Activated B cell treated with CpG ODN at 0.5 μM for 24 hours (primary cell): ENCODE measurements at regions not wholly inside any gene's neighbourhood (a gene's known extent, or its start where the extent isn't known, plus 50 kb on each side); places are given as distances from the start of the nearest gene placed in this dataset.

Experiments
- ATAC-seq: fragments of 200-7000 bp; cut with Tn5 transposase; one replicate; pipeline ENCODE4 v1.10.0; 2021; ENCODE audit warnings: low read depth, mild to moderate bottlenecking, moderate library complexity
- CTCF ChIA-PET: fragments of 350-600 bp; sonication (Branson Sonifier 250); formaldehyde crosslinking; loops from one replicate; lab custom pipeline; 2021; ENCODE audit warnings: antibody characterized with exemption; lab: Charles Lee
- POLR2A ChIA-PET: fragments of 350-600 bp; sonication (Branson Sonifier 250); formaldehyde crosslinking; loops from one replicate; lab custom pipeline; 2021; ENCODE audit warnings: antibody characterized with exemption; lab: Charles Lee
- DNase-seq: peaks from one replicate; pipeline ENCODE4 v3.0.0; 2022
- H3K27ac Mint-ChIP-seq: one replicate; pipeline ENCODE4 v1.8.0; 2020; ENCODE audit warnings: mixed read lengths
- H3K27me3 Mint-ChIP-seq: one replicate; pipeline ENCODE4 v1.8.0; 2021; ENCODE audit warnings: mixed read lengths
- H3K36me3 Mint-ChIP-seq: one replicate; pipeline ENCODE4 v1.8.0; 2021; ENCODE audit warnings: low read depth, mixed read lengths
- H3K4me1 Mint-ChIP-seq: one replicate; pipeline ENCODE4 v1.8.0; 2021; ENCODE audit warnings: mixed read lengths
- H3K4me3 Mint-ChIP-seq: one replicate; pipeline ENCODE4 v1.8.0; 2020; ENCODE audit warnings: mild to moderate bottlenecking, mixed read lengths
- H3K9me3 Mint-ChIP-seq: one replicate; pipeline ENCODE4 v1.8.0; 2020; ENCODE audit warnings: mixed read lengths
- intact Hi-C: fragments of 100-400 bp; cut with micrococcal nuclease; formaldehyde crosslinking; loops from one replicate; pipeline ENCODE4 v1.15.1; 2024
- TF ChIP-seq, protein P1 (sequence below): fragments of 200-600 bp; IDR thresholded peaks from one replicate; pipeline ENCODE4 v1.8.0; 2022; ENCODE audit warnings: antibody characterized with exemption, mild to moderate bottlenecking

DNA sequence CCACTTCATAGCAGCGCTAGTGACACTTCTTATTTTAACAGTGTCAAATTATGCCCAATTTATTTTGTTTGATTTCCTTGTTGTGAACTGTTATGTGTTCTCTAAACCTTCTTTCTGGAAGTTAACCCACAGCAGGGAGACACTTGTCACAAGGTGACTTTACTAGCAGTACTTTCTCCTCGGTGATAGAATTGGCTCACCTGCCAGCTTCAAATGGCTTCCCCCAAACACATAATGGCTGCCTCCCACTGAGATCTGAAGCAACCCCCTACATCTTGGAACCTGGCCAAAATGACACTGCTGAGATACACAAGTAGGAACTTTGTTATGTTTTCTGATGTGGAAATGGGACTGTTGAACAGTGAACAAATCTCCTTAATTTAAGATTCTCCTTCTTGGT, 238.8 kb upstream of the DPH6 start:
- ATAC-seq (no peak), DNase-seq (no peak)
- no peak overlapping the region for H3K27ac Mint-ChIP-seq
- ChIA-PET CTCF (interaction anchor here (1.6 kb wide), 1 partner anchor 33 kb away, joined by 3 read pairs; no protein-coding TSS in a partner anchor), POLR2A (no interaction called here)
- H3K27me3 Mint-ChIP-seq: no peaks in the 10 kb centered on the region
- H3K4me3 Mint-ChIP-seq: no peak overlapping the region
- no peaks in the 10 kb centered on the region for H3K36me3 Mint-ChIP-seq
- no peaks in the 10 kb centered on the region for H3K9me3 Mint-ChIP-seq
- H3K4me1 Mint-ChIP-seq: no peaks in the 10 kb centered on the region
- TF ChIP-seq, protein P1, sequence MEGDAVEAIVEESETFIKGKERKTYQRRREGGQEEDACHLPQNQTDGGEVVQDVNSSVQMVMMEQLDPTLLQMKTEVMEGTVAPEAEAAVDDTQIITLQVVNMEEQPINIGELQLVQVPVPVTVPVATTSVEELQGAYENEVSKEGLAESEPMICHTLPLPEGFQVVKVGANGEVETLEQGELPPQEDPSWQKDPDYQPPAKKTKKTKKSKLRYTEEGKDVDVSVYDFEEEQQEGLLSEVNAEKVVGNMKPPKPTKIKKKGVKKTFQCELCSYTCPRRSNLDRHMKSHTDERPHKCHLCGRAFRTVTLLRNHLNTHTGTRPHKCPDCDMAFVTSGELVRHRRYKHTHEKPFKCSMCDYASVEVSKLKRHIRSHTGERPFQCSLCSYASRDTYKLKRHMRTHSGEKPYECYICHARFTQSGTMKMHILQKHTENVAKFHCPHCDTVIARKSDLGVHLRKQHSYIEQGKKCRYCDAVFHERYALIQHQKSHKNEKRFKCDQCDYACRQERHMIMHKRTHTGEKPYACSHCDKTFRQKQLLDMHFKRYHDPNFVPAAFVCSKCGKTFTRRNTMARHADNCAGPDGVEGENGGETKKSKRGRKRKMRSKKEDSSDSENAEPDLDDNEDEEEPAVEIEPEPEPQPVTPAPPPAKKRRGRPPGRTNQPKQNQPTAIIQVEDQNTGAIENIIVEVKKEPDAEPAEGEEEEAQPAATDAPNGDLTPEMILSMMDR: no peak
- intact Hi-C loops: no loop called here

- H3K36me3 Mint-ChIP-seq: no peaks in the 10 kb centered on the region
- DNase-seq (no peak), ATAC-seq (no peak)
- H3K27me3 Mint-ChIP-seq: no peaks in the 10 kb centered on the region
- no peaks in the 10 kb centered on the region for H3K4me1 Mint-ChIP-seq
- no peak overlapping the region for H3K4me3 Mint-ChIP-seq
- ChIA-PET POLR2A (no interaction called here), CTCF (no interaction called here)
- H3K9me3 Mint-ChIP-seq: no peaks in the 10 kb centered on the region
- TF ChIP-seq, protein P1: no peak
- intact Hi-C loops: no loop called here
- no peak overlapping the region for H3K27ac Mint-ChIP-seq
Observed at GRCh38 chr15:35810007-35810406, 264.0 kb upstream of the DPH6 start.

- CTCF ChIA-PET: no interaction called here
- Mint-ChIP-seq H3K27ac (no peak overlapping the region), H3K27me3 (no peaks in the 10 kb centered on the region), H3K9me3 (no peaks in the 10 kb centered on the region), H3K4me1 (no peaks in the 10 kb centered on the region), H3K4me3 (no peak overlapping the region), H3K36me3 (no peaks in the 10 kb centered on the region)
- DNase-seq (no peak), ATAC-seq (no peak)
- POLR2A ChIA-PET: no interaction called here
- intact Hi-C loops: no loop called here
- TF ChIP-seq, protein P1: no peak
Observed at GRCh38 chr15:35813573-35813972, 267.6 kb upstream of the DPH6 start.

- intact Hi-C loops: no loop called here
- Mint-ChIP-seq H3K27ac (no peak overlapping the region), H3K27me3 (no peaks in the 10 kb centered on the region), H3K4me1 (no peaks in the 10 kb centered on the region), H3K36me3 (no peaks in the 10 kb centered on the region), H3K4me3 (no peak overlapping the region), H3K9me3 (peaks cover 3% of the 10 kb centered on the region)
- POLR2A ChIA-PET: no interaction called here
- no peak for ATAC-seq
- CTCF ChIA-PET: no interaction called here
- DNase-seq: no peak
- TF ChIP-seq, protein P1: no peak
Observed at GRCh38 chr15:35818846-35819245, 272.9 kb upstream of the DPH6 start.

DNA sequence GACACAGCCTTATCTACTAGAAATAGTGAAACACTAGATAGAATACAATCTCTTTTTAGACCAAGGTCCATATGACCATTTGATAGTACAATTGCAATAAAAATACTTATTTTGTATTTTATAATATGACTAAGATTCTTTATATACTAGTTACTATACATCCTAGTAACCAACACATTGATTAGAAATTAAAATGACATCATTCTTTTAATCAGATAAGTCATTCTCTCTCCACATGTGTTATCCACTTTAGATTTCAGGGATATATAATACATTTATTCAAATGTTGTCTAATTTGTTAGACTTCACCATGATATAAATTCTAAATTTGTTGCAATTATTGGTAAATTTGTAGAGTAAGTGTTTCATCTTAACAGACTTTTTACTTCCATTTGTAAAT, 276.2 kb upstream of the DPH6 start:
- H3K4me1 Mint-ChIP-seq: no peaks in the 10 kb centered on the region
- no peaks in the 10 kb centered on the region for H3K36me3 Mint-ChIP-seq
- H3K27ac Mint-ChIP-seq: no peak overlapping the region
- peaks cover 3% of the 10 kb centered on the region for H3K9me3 Mint-ChIP-seq
- intact Hi-C loops: no loop called here
- TF ChIP-seq, protein P1: no peak
- no peak overlapping the region for H3K4me3 Mint-ChIP-seq
- ChIA-PET POLR2A (no interaction called here), CTCF (no interaction called here)
- DNase-seq (no peak), ATAC-seq (no peak)
- H3K27me3 Mint-ChIP-seq: no peaks in the 10 kb centered on the region
